Neural cell (in vitro differentiated cells): ENCODE measurements at regions not wholly inside any gene's neighbourhood (a gene's known extent, or its start where the extent isn't known, plus 50 kb on each side); places are given as distances from the start of the nearest gene placed in this dataset.

ENCODE experiments used
- H2AFZ ChIP-seq: fragments of 200-600, 300-800 bp; sonication (generic), shearing (Covaris generic); 2 replicates; pipeline ENCODE4 v1.6.0; 2014; ENCODE audit warnings: low read depth, mild to moderate bottlenecking, antibody characterized with exemption, low read length, moderate library complexity
- H3F3A ChIP-seq: fragments of 200-600 bp; shearing (Covaris generic); 2 replicates; pipeline ENCODE4 v1.6.1; 2016; ENCODE audit warnings: mild to moderate bottlenecking, moderate library complexity, mixed read lengths, antibody characterized with exemption, low read length; ENCODE audit not compliant: insufficient read depth, poor library complexity, severe bottlenecking
- H3K27ac ChIP-seq: fragments of 200-600, 300-800 bp; sonication (generic), shearing (Covaris generic); 2 replicates; pipeline ENCODE4 v1.5.1; 2014; ENCODE audit warnings: mild to moderate bottlenecking, low read length, moderate library complexity
- H3K27me3 ChIP-seq: fragments of 300-800, 200-600 bp; sonication (generic), shearing (Covaris generic); 2 replicates; pipeline ENCODE4 v1.6.0; 2014; ENCODE audit warnings: mild to moderate bottlenecking, low read depth, low read length, moderate library complexity; ENCODE audit not compliant: insufficient read depth
- H3K36me3 ChIP-seq: fragments of 300-800, 200-600 bp; sonication (generic), shearing (Covaris generic); 2 replicates; pipeline ENCODE4 v1.5.1; 2014; ENCODE audit warnings: mild to moderate bottlenecking, antibody characterized with exemption, low read length, moderate library complexity; ENCODE audit not compliant: insufficient read depth
- H3K4me2 ChIP-seq: fragments of 300-800, 200-600 bp; sonication (generic), shearing (Covaris generic); 2 replicates; pipeline ENCODE4 v1.6.0; 2014; ENCODE audit warnings: mild to moderate bottlenecking, low read length
- H3K4me3 ChIP-seq: fragments of 300-800, 200-600 bp; sonication (generic), shearing (Covaris generic); 2 replicates; pipeline ENCODE4 v1.5.1; 2014; ENCODE audit warnings: mild to moderate bottlenecking, low read length, moderate library complexity
- H3K79me2 ChIP-seq: fragments of 200-600 bp; shearing (Covaris generic); replicated peaks from 2 replicates; pipeline ENCODE4 v1.6.0; 2014; ENCODE audit warnings: mild to moderate bottlenecking, low read length, moderate library complexity; ENCODE audit not compliant: insufficient read depth
- H3K9ac ChIP-seq: fragments of 300-800, 200-600 bp; sonication (generic), shearing (Covaris generic); 2 replicates; pipeline ENCODE4 v1.6.1; 2016; ENCODE audit warnings: mild to moderate bottlenecking, low read length, mixed read lengths
- H3K9me2 ChIP-seq: fragments of 200-600 bp; shearing (Covaris generic); 2 replicates; pipeline ENCODE4 v1.6.1; 2016; ENCODE audit warnings: mild to moderate bottlenecking, low read length, mixed read lengths; ENCODE audit not compliant: insufficient read depth
- H3K9me3 ChIP-seq: fragments of 200-600, 300-800 bp; sonication (generic), shearing (Covaris generic); 2 replicates; pipeline ENCODE4 v1.6.1; 2016; ENCODE audit warnings: mild to moderate bottlenecking, mixed run types, low read length, moderate library complexity, mixed read lengths
- H4K20me1 ChIP-seq: fragments of 200-600 bp; shearing (Covaris generic); 2 replicates; pipeline ENCODE4 v1.6.1; 2016; ENCODE audit warnings: mild to moderate bottlenecking, mixed run types; ENCODE audit not compliant: insufficient read depth
- EP300 ChIP-seq: fragments of 450-650 bp; conservative IDR thresholded peaks from 2 replicates; pipeline ENCODE4 v1.6.1; 2014; ENCODE audit warnings: antibody characterized with exemption, mild to moderate bottlenecking, moderate library complexity; ENCODE audit not compliant: poor library complexity, severe bottlenecking
- EZH2 ChIP-seq: fragments of 200-600, 300-800 bp; shearing (Covaris generic), sonication (generic); IDR thresholded peaks from 2 replicates; pipeline ENCODE4 v1.6.1; 2014; ENCODE audit warnings: antibody characterized with exemption, low read length, borderline replicate concordance, mild to moderate bottlenecking; ENCODE audit not compliant: insufficient read depth, poor library complexity, severe bottlenecking
- MXI1 ChIP-seq: fragments of 450-650 bp; conservative IDR thresholded peaks from 2 replicates; pipeline ENCODE4 v1.6.1; 2014; ENCODE audit warnings: antibody characterized with exemption, mild to moderate bottlenecking; ENCODE audit not compliant: poor library complexity, severe bottlenecking
- POLR2AphosphoS5 ChIP-seq: IDR thresholded peaks from 2 replicates; pipeline ENCODE4 v1.6.1; 2012
- RAD21 ChIP-seq: fragments of 450-650 bp; conservative IDR thresholded peaks from 2 replicates; pipeline ENCODE4 v1.6.1; 2014; ENCODE audit warnings: antibody characterized with exemption, mild to moderate bottlenecking, moderate library complexity
- SMC3 ChIP-seq: fragments of 450-650 bp; conservative IDR thresholded peaks from 2 replicates; pipeline ENCODE4 v1.6.1; 2014; ENCODE audit warnings: antibody characterized with exemption, mild to moderate bottlenecking, moderate library complexity; ENCODE audit not compliant: poor library complexity
- TAF1 ChIP-seq: IDR thresholded peaks from 2 replicates; pipeline ENCODE4 v1.6.1; 2012; ENCODE audit warnings: low read depth
- TF ChIP-seq, protein P1 (sequence below): fragments of 450-650 bp; IDR thresholded peaks from 2 replicates; pipeline ENCODE4 v1.5.1; 2014; ENCODE audit warnings: antibody characterized with exemption, mild to moderate bottlenecking, moderate library complexity; ENCODE audit not compliant: poor library complexity, severe bottlenecking
- TF ChIP-seq, protein P2 (sequence below): IDR thresholded peaks from 2 replicates; pipeline ENCODE4 v1.6.1; 2012; ENCODE audit warnings: borderline replicate concordance

DNA sequence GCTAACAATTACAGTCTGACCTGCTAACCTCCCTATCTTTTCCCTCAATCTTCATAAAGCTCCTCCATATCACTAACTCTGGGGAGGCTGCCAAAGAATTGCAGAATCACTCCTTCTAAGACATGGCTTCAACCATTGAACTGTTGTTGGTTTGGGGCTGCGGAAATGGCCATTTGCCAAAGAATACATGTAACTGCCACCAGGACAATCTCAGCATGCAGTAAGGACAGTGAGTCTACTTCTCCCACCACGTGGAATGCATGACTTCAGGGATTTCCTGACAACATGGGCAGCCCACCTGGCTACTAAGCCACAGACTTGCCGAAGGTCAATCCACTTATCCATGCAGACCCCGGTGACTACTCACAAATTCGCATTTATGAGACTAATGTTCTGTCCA lies 104.3 kb upstream of the NUDT7 start:
- Histone ChIP-seq H3K4me2 (no peak overlapping the region), H3K4me3 (no peak overlapping the region), H4K20me1 (no peaks in the 10 kb centered on the region), H3K27ac (no peak overlapping the region), H3K9me2 (no peaks in the 10 kb centered on the region), H2AFZ (no peak overlapping the region), H3K36me3 (no peaks in the 10 kb centered on the region), H3K9ac (no peak overlapping the region), H3K9me3 (no peaks in the 10 kb centered on the region), H3K27me3 (no peaks in the 10 kb centered on the region), H3F3A (no peaks in the 10 kb centered on the region), H3K79me2 (no peaks in the 10 kb centered on the region)
- TF ChIP-seq EZH2 (no peak), EP300 (no peak), TAF1 (no peak), MXI1 (no peak), RAD21 (no peak), POLR2AphosphoS5 (no peak), SMC3 (no peak)
- TF ChIP-seq, protein P1, sequence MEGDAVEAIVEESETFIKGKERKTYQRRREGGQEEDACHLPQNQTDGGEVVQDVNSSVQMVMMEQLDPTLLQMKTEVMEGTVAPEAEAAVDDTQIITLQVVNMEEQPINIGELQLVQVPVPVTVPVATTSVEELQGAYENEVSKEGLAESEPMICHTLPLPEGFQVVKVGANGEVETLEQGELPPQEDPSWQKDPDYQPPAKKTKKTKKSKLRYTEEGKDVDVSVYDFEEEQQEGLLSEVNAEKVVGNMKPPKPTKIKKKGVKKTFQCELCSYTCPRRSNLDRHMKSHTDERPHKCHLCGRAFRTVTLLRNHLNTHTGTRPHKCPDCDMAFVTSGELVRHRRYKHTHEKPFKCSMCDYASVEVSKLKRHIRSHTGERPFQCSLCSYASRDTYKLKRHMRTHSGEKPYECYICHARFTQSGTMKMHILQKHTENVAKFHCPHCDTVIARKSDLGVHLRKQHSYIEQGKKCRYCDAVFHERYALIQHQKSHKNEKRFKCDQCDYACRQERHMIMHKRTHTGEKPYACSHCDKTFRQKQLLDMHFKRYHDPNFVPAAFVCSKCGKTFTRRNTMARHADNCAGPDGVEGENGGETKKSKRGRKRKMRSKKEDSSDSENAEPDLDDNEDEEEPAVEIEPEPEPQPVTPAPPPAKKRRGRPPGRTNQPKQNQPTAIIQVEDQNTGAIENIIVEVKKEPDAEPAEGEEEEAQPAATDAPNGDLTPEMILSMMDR: no peak
- TF ChIP-seq, protein P2, sequence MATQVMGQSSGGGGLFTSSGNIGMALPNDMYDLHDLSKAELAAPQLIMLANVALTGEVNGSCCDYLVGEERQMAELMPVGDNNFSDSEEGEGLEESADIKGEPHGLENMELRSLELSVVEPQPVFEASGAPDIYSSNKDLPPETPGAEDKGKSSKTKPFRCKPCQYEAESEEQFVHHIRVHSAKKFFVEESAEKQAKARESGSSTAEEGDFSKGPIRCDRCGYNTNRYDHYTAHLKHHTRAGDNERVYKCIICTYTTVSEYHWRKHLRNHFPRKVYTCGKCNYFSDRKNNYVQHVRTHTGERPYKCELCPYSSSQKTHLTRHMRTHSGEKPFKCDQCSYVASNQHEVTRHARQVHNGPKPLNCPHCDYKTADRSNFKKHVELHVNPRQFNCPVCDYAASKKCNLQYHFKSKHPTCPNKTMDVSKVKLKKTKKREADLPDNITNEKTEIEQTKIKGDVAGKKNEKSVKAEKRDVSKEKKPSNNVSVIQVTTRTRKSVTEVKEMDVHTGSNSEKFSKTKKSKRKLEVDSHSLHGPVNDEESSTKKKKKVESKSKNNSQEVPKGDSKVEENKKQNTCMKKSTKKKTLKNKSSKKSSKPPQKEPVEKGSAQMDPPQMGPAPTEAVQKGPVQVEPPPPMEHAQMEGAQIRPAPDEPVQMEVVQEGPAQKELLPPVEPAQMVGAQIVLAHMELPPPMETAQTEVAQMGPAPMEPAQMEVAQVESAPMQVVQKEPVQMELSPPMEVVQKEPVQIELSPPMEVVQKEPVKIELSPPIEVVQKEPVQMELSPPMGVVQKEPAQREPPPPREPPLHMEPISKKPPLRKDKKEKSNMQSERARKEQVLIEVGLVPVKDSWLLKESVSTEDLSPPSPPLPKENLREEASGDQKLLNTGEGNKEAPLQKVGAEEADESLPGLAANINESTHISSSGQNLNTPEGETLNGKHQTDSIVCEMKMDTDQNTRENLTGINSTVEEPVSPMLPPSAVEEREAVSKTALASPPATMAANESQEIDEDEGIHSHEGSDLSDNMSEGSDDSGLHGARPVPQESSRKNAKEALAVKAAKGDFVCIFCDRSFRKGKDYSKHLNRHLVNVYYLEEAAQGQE: no peak

DNA sequence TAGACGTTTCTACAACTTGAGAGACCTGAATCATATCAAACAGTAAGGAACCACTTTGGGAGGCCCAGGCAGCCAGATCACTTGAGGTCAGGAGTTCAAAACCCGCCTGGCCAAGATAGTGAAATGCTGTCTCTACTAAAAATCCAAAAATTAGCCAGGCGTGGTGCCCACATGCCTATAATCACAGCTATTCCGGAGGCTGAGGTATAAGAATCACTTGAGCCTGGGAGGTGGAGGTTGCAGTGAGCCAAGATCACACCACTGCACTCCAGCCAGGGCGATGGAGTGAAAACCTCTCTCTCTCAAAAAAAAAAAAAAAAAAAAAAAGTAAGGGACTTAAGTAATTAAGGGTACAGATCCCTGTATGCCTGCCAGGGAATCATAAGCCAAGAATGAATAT lies 103.4 kb upstream of the NUDT7 start:
- H4K20me1 ChIP-seq: no peaks in the 10 kb centered on the region
- H3K4me2 ChIP-seq: no peak overlapping the region
- no peaks in the 10 kb centered on the region for H3K9me2 ChIP-seq
- H3F3A ChIP-seq: no peaks in the 10 kb centered on the region
- H3K4me3 ChIP-seq: no peak overlapping the region
- no peaks in the 10 kb centered on the region for H3K36me3 ChIP-seq
- no peak overlapping the region for H2AFZ ChIP-seq
- TF ChIP-seq, protein P1: no peak
- TF ChIP-seq EZH2 (no peak), EP300 (no peak)
- no peaks in the 10 kb centered on the region for H3K79me2 ChIP-seq
- no peaks in the 10 kb centered on the region for H3K27me3 ChIP-seq
- no peaks in the 10 kb centered on the region for H3K9me3 ChIP-seq
- H3K27ac ChIP-seq: no peak overlapping the region
- no peak overlapping the region for H3K9ac ChIP-seq
